ENCODE measurements at regions not wholly inside any gene's neighbourhood (a gene's known extent, or its start where the extent isn't known, plus 50 kb on each side); places are given as distances from the start of the nearest gene placed in this dataset.

GRCh38 chr2:239558661-239559060, 157.8 kb upstream of the HDAC4 start:
- Histone ChIP-seq H3K9ac (no peak overlapping the region), H2AFZ (replicated peaks) (no peak overlapping the region), H3K4me1 (no peaks in the 10 kb centered on the region), H3K27me3 (no peaks in the 10 kb centered on the region), H3K36me3 (no peaks in the 10 kb centered on the region), H3K27ac (no peak overlapping the region), H4K20me1 (ENCODE audit: low read depth) (no peaks in the 10 kb centered on the region), H3K9me3 (ENCODE audit: low read depth) (no peaks in the 10 kb centered on the region), H3K4me3 (no peak overlapping the region), H3K79me2 (ENCODE audit: low read depth) (no peaks in the 10 kb centered on the region), H3K4me2 (no peak overlapping the region), H3F3A (ENCODE audit: low read depth) (no peaks in the 10 kb centered on the region)
- Mint-ChIP-seq H3K27me3 (ENCODE audit: insufficient read depth, low read depth) (no peaks in the 10 kb centered on the region), H3K9me3 (no peaks in the 10 kb centered on the region), H3K4me3 (no peak overlapping the region), H3K4me1 (no peaks in the 10 kb centered on the region), H3K27ac (no peak overlapping the region), H3K36me3 (no peaks in the 10 kb centered on the region)
- no peak for DNase-seq (ENCODE audit: low spot score)
- TF ChIP-seq EZH2 (IDR thresholded peaks at IDR 0.05) (no peak), EZH2phosphoT487 (IDR thresholded peaks at IDR 0.05) (no peak)
- TF ChIP-seq, protein P1, sequence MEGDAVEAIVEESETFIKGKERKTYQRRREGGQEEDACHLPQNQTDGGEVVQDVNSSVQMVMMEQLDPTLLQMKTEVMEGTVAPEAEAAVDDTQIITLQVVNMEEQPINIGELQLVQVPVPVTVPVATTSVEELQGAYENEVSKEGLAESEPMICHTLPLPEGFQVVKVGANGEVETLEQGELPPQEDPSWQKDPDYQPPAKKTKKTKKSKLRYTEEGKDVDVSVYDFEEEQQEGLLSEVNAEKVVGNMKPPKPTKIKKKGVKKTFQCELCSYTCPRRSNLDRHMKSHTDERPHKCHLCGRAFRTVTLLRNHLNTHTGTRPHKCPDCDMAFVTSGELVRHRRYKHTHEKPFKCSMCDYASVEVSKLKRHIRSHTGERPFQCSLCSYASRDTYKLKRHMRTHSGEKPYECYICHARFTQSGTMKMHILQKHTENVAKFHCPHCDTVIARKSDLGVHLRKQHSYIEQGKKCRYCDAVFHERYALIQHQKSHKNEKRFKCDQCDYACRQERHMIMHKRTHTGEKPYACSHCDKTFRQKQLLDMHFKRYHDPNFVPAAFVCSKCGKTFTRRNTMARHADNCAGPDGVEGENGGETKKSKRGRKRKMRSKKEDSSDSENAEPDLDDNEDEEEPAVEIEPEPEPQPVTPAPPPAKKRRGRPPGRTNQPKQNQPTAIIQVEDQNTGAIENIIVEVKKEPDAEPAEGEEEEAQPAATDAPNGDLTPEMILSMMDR (IDR thresholded peaks at IDR 0.05), result no peak

DNA sequence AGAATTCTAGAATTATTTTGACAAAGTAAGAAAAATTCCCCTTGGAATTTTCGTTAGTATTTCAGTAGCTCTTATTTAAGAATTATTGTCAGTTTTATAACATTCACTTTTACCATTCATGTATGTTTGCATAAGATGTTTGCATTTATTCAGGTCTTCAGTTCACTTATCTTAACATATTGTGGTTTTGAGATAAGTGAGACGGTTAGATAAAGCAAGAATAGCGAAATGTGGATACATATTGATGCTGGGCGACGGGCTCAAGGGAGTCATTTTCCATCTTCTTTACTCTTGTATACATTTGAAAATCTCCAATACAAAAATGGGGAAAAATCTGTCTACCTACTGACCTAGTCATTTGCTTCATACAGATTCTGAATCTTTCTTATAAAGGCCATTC, 156.7 kb upstream of the HDAC4 start:
- Mint-ChIP-seq H3K9me3 (no peaks in the 10 kb centered on the region), H3K36me3 (no peaks in the 10 kb centered on the region), H3K27me3 (ENCODE audit: insufficient read depth, low read depth) (no peaks in the 10 kb centered on the region), H3K4me3 (no peak overlapping the region), H3K27ac (no peak overlapping the region), H3K4me1 (no peaks in the 10 kb centered on the region)
- DNase-seq (ENCODE audit: low spot score), result no peak
- no peak overlapping the region for H3K9ac ChIP-seq
- no peak overlapping the region for H3K4me3 ChIP-seq
- no peak overlapping the region for H3K27ac ChIP-seq
- no peaks in the 10 kb centered on the region for H3K36me3 ChIP-seq
- no peak overlapping the region for H2AFZ ChIP-seq (replicated peaks)
- H3K27me3 ChIP-seq, result no peaks in the 10 kb centered on the region
- no peaks in the 10 kb centered on the region for H4K20me1 ChIP-seq (ENCODE audit: low read depth)
- no peaks in the 10 kb centered on the region for H3K4me1 ChIP-seq
- TF ChIP-seq, protein P1 (IDR thresholded peaks at IDR 0.05), result no peak
- TF ChIP-seq EZH2phosphoT487 (IDR thresholded peaks at IDR 0.05), result no peak
- TF ChIP-seq EZH2 (IDR thresholded peaks at IDR 0.05), result no peak
- H3K9me3 ChIP-seq (ENCODE audit: low read depth), result no peaks in the 10 kb centered on the region
- no peaks in the 10 kb centered on the region for H3K79me2 ChIP-seq (ENCODE audit: low read depth)
- H3K4me2 ChIP-seq, result no peak overlapping the region
- H3F3A ChIP-seq (ENCODE audit: low read depth), result no peaks in the 10 kb centered on the region

DNA sequence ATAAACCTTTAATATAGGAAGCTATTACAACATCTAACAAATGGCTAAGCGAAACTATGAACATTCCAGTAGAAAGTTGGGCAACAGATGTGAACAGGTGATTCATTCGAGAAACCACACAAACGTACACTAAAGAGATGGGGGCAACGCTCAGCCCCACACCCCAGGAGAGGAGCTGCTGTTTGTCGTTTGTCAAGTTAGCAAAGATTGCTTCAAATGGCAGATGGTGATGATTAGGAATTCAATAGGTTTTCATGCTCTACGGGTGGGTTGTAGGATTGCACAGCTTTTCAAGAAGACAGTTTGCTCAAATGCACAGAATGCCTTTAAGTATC, 154.7 kb upstream of the HDAC4 start:
- no peaks in the 10 kb centered on the region for H3K4me1 Mint-ChIP-seq
- no peak for DNase-seq (ENCODE audit: low spot score)
- no peak overlapping the region for H3K4me2 ChIP-seq

More for the DNA sequence above, 154.7 kb upstream of the HDAC4 start:
- Histone ChIP-seq H3K79me2 (ENCODE audit: low read depth) (no peaks in the 10 kb centered on the region), H3K27me3 (no peaks in the 10 kb centered on the region), H3K9ac (no peak overlapping the region), H3K4me3 (no peak overlapping the region), H3K27ac (no peak overlapping the region), H3K36me3 (no peaks in the 10 kb centered on the region), H3K9me3 (ENCODE audit: low read depth) (no peaks in the 10 kb centered on the region), H4K20me1 (ENCODE audit: low read depth) (no peaks in the 10 kb centered on the region), H2AFZ (replicated peaks) (no peak overlapping the region), H3K4me1 (no peaks in the 10 kb centered on the region), H3F3A (ENCODE audit: low read depth) (no peaks in the 10 kb centered on the region)
- no peaks in the 10 kb centered on the region for H3K36me3 Mint-ChIP-seq
- TF ChIP-seq EZH2phosphoT487 (IDR thresholded peaks at IDR 0.05) (no peak), EZH2 (IDR thresholded peaks at IDR 0.05) (no peak)
- TF ChIP-seq, protein P1 (IDR thresholded peaks at IDR 0.05), result no peak
- H3K27me3 Mint-ChIP-seq (ENCODE audit: insufficient read depth, low read depth), result peaks cover 3% of the 10 kb centered on the region
- H3K27ac Mint-ChIP-seq, result no peak overlapping the region
- no peaks in the 10 kb centered on the region for H3K9me3 Mint-ChIP-seq
- H3K4me3 Mint-ChIP-seq, result no peak overlapping the region

Data from neural progenitor cell (in vitro differentiated cells).